NCI-H748 treated with DMSO at 0.1 percent for 48 hours (cell line): ENCODE measurements at regions not wholly inside any gene's neighbourhood (a gene's known extent, or its start where the extent isn't known, plus 50 kb on each side); places are given as distances from the start of the nearest gene placed in this dataset.
A peak's percentile ranks its signal among the peaks of the same experiment; 100 is the strongest.
"Not testable (repeated sequence)": the region's sequence is repeated elsewhere in the genome, so short reads cannot be mapped to it uniquely, and the experiment has no call there.

Experiments used
- DNase-seq: peaks from one replicate; lab custom pipeline; 2025; lab: John Stamatoyannopoulos, UW

DNA sequence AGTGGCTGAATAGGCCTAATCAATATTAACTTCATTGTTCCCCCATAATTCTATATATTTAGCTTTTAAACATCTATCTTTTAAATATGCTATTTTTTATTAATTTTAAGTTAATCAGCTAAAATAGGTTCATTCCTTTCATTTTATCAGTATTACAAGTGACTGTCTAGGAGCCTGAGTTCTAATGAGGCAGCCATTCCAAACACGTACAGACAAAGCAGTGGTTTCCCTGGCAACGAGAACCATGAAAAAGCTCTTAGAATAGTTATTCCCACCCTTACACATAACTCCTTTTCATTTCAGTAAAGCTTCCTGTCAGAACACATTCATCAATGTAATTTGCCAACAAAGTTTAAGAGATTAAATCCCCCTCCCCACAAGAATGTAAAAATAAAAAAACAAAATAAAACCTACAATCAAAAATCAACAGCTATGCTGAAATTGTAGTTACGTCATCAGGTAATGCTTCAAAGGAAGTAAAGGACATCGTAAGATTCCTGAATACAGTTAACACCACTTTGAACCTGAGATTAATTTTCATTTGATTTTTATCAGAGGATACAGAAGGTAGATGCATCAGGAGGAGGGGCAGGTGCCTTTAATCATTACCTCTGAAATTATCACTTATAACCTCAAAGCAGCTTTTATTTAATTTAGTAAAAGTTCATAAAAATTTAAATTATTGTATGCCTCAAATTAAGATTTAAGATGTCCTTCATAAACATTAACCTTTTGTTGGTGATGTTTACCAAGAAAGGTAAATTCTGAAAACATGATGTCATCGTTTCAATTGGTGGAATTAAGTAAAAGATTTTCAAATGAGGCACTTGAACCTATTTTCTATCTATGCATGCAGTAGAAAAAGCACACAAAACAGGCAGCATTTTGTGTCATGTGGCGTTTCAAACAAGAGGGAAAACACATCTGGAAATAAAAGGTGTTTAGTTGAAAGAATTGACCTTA, 967.2 kb upstream of the FOXG1 start:
- peak; percentile 20 for DNase-seq

DNA sequence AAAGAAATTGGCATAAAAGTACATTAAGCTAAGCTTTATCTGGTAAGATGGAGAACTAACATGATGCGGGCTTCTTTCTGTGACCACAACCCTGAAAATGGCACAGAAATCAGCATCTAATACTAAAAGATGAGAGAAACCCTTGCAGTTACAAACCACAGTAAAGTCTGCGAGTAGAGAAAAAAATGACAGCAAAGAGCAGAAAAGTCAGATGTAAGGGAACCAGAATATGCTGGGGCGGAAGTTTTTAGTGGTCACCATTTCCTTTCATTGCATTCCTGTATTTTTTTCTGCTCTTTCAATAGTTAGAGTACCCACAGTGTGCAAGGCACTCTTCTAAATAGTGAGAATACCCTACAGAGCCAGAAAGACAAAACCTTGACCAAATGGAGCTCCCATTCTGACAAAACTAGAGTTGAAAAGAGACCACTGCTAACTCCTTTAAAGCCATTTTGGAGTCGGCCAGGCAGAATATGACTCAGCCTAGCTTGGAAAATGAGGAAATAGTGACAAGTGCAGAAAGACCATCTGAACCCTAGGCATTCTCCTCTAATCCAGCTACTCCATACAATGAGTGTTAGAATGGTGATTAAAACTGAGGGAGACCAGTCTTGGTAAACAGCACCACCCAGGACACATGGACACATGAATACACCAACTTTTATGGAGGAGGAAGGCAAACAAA, 948.7 kb upstream of the FOXG1 start:
- not testable (repeated sequence) for DNase-seq

DNA sequence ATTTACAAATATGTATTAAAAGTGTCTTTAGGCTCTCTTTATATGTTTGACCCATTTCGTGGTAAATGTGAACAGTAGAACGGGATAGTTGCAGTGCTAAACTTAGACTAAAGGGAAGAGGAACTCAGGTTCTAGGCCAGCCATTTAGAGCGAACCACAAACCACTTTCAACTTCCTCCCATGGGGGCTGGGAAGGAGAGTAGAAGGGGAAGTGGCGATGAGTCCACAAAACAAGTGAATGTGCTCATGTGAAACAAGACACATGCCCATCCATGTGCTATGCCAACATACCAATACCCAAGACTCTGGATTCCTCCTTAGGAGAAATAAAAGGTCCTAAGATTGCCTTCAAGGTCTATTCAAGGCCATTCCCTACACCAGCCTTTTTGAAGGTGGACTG, 940.4 kb upstream of the FOXG1 start:
- DNase-seq: not testable (repeated sequence)

DNA sequence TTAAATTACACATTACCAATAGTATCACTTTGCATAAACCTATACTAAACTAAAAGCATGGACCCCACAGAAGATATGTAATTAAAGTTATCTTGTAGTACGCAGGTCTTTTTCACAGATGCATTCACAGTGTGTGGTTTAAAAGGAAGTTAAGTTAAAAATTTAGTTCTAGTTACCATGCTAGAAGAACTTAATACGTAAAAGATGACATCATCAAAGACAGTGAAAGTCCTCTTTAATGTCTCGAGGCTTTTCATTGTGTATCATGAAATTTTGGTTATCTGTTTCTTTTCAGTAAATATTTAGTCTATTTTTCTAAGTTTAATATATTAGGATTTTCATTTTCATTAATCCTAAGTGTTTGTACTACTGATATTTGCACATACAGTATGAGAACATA, 934.6 kb upstream of the FOXG1 start:
- not testable (repeated sequence) for DNase-seq

DNA sequence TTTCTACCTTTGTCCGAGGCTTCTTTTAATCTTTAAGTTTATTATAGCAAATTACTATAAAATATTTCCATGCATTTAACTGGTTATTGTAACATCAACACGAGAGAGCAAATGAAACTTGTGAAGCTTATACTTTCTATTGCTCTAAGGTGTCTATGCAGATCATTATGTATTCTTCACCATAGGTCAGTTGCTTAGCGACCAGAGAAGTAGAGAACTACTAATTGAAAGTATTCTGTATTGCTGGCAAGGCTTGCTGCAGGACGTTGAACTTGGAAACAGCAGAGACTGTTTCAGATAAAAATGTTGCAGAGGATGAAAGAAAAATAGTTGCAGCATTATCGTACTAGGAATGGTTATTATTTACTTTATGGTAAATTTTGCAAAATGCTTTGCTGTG, 933.6 kb upstream of the FOXG1 start:
- not testable (repeated sequence) for DNase-seq

DNA sequence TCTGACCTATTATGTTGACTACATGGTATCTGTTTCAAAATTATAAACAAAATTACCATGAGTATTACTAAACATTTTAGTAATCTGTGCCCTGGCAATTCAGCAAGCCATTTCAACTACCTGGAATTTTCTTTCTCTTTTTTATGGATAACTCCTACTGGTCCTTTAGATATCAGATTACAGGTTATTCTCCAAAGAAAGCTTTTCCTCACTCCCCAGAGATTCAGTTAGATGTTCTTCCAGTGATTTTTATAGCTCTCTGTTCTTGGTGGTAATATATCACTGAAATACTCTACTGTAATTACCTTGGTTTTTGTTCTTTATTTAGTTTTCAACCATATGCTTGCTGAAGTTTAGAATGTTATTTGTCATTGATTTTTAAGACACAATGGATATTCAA, 930.2 kb upstream of the FOXG1 start:
- DNase-seq: no peak

DNA sequence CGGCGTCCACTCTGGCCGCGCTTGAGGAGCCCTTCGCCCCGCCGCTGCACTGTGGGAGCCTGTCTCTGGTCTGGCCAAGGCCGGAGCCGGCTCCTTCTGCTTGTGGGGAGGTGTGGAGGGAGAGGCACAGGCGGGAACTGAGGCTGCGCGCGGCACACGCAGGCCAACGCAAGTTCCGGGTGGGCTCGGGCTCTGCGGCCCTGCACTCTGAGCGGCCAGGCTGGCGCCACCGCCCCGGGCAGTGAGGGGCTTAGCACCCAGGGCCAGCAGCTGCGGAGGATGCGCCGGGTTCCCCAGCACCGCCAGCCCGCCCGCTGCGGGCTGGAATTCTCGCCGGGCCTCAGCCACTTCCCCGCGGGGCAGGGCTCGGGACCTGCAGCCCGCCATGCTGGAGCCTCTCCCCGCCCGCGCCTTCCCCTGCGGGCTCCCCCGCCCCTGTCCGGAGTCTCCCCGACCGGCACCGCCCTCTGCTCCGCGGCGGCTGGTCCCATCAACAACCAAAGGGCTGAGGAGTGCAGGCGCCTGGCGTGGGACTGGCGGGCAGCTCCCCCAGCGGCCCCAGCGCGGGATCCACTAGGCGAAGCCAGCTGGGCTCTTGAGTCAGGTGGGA, 921.2 kb upstream of the FOXG1 start:
- DNase-seq: no peak

DNA sequence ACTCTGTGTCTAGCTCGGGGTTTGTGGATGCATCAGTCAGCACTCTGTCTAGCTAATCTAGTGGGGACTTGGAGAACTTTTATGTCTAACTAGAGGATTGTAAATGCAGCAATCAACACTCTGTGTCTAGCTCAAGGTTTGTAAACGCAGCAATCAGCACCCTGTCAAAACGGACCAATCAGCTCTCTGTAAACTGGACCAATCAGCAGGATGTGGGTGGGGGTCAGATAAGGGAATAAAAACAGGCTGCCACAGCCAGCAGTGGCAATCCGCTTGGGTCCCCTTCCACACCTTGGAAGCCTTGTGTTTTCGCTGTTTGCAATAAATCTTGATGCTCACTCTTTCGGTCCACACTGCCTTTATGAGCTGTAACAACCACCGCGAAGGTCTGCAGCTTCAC, 920.7 kb upstream of the FOXG1 start:
- no peak for DNase-seq

DNA sequence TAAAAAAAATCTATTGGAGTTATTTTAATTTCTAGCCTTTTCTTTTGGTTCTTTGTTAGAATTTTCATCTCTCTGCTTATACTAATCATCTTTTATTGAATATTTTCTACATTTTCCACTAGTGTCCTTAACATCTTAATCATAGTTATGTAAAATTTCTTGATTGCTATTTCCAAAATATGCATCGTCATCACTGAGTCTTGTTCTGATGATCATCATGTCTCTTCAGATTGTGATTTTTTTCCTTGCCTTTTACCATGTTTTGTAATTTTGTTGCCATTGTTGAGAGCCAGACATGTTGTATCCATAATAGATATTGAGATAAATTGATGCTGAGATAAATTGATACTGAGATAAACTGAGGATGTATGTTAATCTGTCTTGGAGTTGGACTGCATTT, 919.1 kb upstream of the FOXG1 start:
- DNase-seq: not testable (repeated sequence)

DNA sequence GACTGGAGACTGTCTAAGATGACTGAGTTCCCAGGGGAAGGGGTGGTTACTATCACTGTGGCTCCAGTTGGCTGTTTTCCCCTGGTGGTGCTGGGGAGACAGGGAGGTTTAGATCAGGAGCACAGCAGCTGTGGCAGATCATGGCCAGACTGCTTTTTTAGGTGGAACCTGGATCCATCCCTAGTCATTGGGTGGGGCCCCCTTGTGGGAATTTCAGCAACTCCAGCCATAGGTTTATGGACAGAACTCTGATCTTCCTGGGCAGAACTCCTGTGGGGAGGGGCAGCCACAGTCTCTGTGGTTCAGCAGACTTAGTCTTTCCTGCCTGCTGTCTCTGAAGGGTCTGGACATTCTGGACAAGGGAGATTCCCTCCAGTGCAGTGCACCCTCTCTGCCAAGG, 917.4 kb upstream of the FOXG1 start:
- DNase-seq: not testable (repeated sequence)

DNA sequence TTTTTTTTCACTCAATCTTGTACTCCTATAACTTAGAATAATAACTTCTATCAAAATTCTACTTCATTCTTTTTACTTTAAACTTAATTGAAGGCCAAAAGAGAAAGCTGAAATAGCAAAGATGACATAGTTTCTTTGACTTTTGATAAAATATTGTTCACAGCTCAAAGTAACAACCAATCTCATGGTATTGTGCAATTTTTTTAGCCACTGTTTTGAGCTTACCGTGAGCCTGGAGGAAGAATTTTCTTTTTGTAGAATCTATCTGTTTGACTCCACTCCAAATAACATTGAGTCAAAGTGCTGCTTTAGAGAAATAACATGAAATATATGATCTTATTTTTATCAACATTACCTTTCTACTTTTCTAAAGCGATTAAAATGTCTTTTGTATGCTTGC, 903.9 kb upstream of the FOXG1 start:
- DNase-seq: no peak

DNA sequence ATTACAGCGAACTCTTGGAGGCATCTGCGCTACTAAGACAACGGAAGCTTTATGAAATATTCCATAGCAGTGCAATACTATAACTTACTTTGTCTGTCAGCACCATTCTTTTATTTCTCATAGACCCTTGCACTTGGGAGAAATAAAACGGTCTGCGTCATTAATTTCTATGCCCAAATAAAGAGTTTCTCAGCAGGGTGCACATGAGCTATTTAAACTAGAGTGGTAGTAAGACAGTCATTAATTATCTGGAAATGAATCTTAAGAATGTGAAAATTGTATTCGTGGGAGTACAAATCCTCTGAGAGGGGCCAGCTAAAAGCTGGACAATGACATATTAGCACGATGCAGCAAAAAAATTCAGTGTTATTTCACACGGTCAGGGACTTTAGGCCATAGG, 903.4 kb upstream of the FOXG1 start:
- DNase-seq: no peak

DNA sequence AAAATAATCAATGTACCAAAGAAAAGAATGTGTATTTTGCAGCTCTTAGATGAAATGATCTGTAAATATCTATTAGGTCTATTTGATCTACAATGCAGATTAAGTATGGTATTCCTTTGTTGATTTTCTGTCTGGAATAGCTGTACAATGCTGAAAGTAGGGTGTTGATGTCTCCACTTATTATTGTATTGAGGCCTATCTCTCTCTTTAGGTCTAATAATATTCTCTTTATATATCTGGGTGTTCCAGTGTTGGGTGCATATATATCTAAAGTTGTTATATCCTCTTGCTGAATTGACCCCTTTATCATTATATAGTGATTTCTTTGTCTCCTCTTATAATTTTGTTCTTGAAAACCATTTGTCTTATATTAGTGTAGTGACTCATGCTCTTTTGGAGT, 885.5 kb upstream of the FOXG1 start:
- DNase-seq: no peak

DNA sequence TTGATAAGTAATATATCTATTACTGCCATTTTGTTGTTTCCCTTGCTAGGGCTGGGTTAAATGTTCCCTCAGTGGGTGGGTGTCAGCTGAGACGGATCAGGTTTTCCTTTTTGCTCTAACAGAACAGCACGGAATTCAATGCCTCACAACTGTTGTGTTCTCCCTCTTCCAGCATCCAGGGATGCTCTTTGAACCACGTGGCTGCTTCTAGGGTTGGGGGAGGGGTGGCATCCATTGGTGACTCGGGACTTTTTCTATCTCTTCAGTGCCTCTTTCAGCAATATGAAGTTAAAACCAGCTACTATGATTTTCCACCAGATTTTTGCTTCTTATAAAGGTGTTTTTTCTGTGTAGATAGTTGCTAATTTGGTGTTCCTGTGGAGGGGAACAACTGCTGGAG, 884.9 kb upstream of the FOXG1 start:
- DNase-seq: no peak

DNA sequence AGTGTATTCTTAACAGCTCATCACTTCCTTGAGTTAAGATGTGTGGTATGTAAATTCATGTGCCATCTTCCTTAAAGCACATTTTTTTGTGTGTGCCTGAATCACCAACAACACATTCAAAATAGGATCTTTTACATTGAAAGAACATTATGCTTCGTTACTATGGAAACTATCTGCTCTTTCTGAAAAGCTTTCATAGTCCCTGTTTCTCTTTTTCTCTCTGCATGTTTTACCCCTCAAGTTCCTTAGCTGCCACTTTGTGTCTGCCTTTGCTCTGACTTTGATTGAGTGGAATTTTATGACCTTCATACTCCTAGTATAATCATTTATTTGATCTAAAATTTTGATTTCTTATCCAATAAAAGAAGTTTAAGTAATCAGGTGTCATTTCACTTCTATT, 880.3 kb upstream of the FOXG1 start:
- no peak for DNase-seq

DNA sequence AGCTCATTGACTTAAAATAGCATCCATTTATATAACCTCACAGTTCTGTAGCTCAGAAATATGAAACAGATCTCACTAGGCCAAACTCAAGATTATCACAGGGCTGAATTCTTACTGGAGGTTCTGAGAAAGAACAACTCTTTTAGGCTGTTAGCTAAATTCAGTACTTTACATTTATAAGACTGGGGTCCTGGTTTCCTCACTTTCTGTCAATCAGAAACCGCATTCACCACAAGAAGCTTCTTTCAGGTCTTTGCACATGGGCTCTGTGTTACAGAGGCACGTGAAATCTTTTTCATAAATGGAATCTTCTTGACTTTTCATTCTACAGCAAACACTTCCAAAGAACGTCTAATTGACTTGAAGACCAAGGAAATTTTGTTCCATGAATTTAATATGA, 876.3 kb upstream of the FOXG1 start:
- DNase-seq: no peak

DNA sequence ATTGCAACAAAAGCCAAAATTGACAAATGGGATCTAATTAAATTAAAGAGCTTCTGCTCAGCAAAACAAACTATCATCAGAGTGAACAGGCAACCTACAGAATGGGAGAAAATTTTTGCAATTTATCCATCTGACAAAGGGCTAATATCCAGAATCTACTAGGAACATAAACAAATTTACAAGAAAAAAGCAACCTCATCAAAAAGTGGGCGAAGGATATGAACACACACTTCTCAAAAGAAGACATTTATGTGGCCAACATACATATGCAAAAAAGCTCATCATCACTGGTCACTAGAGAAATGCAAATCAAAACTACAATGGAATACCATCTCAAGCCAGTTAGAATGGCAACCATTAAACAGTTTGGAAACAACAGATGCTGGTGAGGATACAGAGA, 858.1 kb upstream of the FOXG1 start:
- not testable (repeated sequence) for DNase-seq

DNA sequence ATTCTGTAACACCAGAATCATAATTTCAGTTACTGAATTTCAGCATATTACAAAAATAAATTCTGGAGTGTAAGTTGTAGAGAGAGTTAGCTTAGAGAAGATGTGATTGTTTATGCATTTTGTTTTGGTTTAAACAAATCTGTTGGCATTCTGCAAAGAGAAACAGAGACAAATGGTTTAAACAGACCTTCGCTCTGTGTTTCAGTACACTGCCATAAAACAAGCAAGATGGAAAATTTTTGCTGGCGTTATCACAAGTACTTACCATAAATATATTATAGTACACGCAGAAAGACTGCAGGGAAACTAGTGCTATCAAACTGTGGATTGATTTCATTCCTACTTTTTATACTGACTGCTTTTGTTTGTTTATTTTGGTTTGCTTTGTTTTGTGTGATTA, 850.3 kb upstream of the FOXG1 start:
- no peak for DNase-seq

DNA sequence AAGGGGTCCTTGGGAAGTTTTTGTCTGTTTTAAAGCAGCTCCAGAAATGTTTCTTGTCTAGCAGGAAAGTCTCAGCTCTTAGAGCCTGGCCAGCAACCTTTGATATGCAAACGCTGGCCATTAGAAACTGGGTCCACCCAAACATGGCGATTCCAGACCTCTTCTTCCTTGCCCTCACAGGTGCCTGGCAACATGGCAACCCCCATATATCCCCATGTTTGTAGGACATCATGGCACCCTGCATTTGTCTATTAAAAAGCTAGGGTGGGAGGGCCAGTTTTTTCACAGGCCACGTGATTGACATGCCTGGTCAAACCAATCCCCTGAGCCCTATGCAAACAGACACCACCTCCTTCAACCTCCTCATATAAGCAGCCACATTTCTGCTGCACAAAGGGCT, 848.7 kb upstream of the FOXG1 start:
- DNase-seq: no peak

DNA sequence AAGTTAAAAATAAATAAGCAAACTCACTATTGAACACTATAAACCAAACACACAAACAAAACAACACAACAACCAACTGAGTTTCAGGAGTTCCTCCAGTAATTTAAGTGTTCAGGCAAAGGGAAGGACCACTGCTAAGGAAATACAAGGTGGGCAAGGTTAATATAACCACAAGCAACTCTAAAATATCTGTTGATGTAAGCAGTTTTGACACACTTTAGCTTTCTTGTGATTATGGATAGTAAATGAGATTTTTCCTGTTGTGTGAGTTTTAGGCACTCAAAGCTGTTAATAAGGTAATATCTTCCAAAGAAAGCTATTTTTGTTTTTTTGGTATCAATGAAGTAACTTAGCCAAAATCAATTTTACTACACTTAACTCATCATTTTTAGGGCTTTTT, 839.1 kb upstream of the FOXG1 start:
- no peak for DNase-seq

DNA sequence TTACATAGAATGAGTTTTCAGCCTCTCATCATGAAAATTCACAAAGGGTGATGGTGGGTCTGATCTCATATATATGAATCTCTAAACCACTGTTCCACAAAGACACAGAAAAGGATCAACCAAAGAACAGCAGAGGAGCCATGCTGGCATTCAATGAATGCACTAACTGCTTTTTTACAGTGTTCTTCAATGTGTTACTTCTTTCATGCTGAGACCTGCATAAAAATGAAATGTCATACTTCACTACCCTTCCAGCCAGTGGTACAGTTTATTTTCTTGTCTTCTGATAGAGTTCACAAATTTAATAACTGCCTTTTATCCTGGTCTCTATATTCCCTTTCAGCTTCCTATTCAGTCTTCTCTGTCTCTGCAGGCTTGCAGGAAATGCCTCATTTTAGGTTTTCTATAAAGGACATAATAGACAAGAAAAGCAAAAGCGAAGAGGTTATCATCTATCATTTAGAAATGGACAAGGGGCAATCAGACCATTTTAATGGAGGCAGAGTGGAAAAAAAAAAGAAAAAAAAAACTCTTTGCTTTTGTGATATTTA, 836.7 kb upstream of the FOXG1 start:
- no peak for DNase-seq

DNA sequence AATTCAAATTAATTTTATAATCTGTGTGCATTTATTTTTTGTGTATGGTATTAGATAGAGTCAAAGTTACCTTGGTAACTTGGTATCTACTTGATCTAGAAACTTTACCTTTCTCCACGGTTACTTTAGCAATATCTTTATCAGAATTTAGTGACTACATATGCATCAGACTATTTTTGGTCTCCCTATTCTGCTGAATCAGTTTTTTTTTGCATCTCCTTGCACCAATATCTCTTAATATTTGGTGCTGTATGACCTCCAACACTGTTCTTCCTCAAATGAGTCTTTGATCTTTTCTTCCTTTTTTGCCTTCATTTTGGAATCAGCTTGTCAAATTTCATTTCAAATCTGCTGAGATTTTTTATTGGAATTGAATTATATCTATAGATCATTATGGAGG, 828.2 kb upstream of the FOXG1 start:
- no peak for DNase-seq

DNA sequence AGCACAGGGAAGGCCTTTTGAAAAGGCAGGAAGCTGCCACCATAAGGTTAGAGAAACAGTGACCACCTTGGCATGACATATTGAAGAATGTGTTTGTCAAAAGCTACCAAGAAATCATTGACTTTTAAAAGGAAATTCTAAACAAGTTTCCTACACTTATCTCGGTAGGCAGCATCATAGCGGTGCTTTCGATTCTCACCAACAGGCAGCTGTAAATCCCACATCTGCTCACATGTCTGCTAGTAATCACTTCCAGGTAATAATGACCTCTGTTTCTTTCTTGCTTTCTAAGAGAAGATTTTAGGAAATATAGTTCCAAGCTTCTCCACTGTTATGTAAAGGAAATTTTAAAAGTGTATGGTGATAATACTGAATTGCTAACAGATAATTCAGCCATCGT, 821.1 kb upstream of the FOXG1 start:
- no peak for DNase-seq
